ENCODE measurements at regions not wholly inside any gene's neighbourhood (a gene's known extent, or its start where the extent isn't known, plus 50 kb on each side); places are given as distances from the start of the nearest gene placed in this dataset.

GRCh38 chr14:82786483-82786880 lies 1252.8 kb upstream of the SEL1L start:
- Histone ChIP-seq H3K4me1 (no peaks in the 10 kb centered on the region), H3K9me3 (no peaks in the 10 kb centered on the region), H3K27ac (no peak overlapping the region), H3K36me3 (no peaks in the 10 kb centered on the region), H3K27me3 (no peaks in the 10 kb centered on the region), H3K4me3 (no peak overlapping the region)
- intact Hi-C loops (cut with DNase I) = no loop called here
- WGBS, 2 donors = 76 to 78% methylated on average over 3 of the region's 3 CpGs
- TF ChIP-seq POLR2AphosphoS5 (IDR thresholded peaks at IDR 0.05) (no peak), CTCF (IDR thresholded peaks at IDR 0.05) (no peak), EP300 (IDR thresholded peaks at IDR 0.05) (no peak), POLR2A (IDR thresholded peaks at IDR 0.05) (no peak)
- no peak for DNase-seq

GRCh38 chr14:82796086-82796485 lies 1262.4 kb upstream of the SEL1L start:
- Histone ChIP-seq H3K27me3 (no peaks in the 10 kb centered on the region), H3K4me1 (no peaks in the 10 kb centered on the region), H3K36me3 (no peaks in the 10 kb centered on the region), H3K9me3 (no peaks in the 10 kb centered on the region), H3K4me3 (no peak overlapping the region), H3K27ac (no peak overlapping the region)
- DNase-seq = no peak
- no peak for TF ChIP-seq CTCF (IDR thresholded peaks at IDR 0.05)
- TF ChIP-seq POLR2AphosphoS5 (IDR thresholded peaks at IDR 0.05) = no peak
- TF ChIP-seq EP300 (IDR thresholded peaks at IDR 0.05) = no peak
- no peak for TF ChIP-seq POLR2A (IDR thresholded peaks at IDR 0.05)
- 80 to 84% methylated on average over 4 of the region's 4 CpGs for WGBS, 2 donors
- intact Hi-C loops (cut with DNase I) = no loop called here

- Histone ChIP-seq H3K36me3 (no peaks in the 10 kb centered on the region), H3K9me3 (no peaks in the 10 kb centered on the region), H3K27ac (no peak overlapping the region), H3K27me3 (no peaks in the 10 kb centered on the region), H3K4me3 (no peak overlapping the region), H3K4me1 (no peaks in the 10 kb centered on the region)
- 76 to 78% methylated on average over 1 of the region's 1 CpG for WGBS, 2 donors
- intact Hi-C loops (cut with DNase I) = no loop called here
- no peak for DNase-seq
- no peak for TF ChIP-seq EP300 (IDR thresholded peaks at IDR 0.05)
- TF ChIP-seq POLR2A (IDR thresholded peaks at IDR 0.05) = no peak
- no peak for TF ChIP-seq CTCF (IDR thresholded peaks at IDR 0.05)
- no peak for TF ChIP-seq POLR2AphosphoS5 (IDR thresholded peaks at IDR 0.05)
Measured at GRCh38 chr14:82798276-82798675, 1264.6 kb upstream of the SEL1L start.

- Histone ChIP-seq H3K4me1 (no peaks in the 10 kb centered on the region), H3K9me3 (no peaks in the 10 kb centered on the region), H3K4me3 (no peak overlapping the region), H3K36me3 (no peaks in the 10 kb centered on the region), H3K27me3 (no peaks in the 10 kb centered on the region), H3K27ac (no peak overlapping the region)
- 71 to 76% methylated on average over 7 of the region's 7 CpGs for WGBS, 2 donors
- TF ChIP-seq CTCF (IDR thresholded peaks at IDR 0.05) (no peak), POLR2AphosphoS5 (IDR thresholded peaks at IDR 0.05) (no peak), POLR2A (IDR thresholded peaks at IDR 0.05) (no peak), EP300 (IDR thresholded peaks at IDR 0.05) (no peak)
- intact Hi-C loops (cut with DNase I) = no loop called here
- no peak for DNase-seq
Measured at GRCh38 chr14:82805892-82806825, 1272.5 kb upstream of the SEL1L start.

Data from sigmoid colon (tissue), 6 donors.